Epithelial cell of esophagus (primary cell): ENCODE measurements at regions not wholly inside any gene's neighbourhood (a gene's known extent, or its start where the extent isn't known, plus 50 kb on each side); places are given as distances from the start of the nearest gene placed in this dataset.
"Not testable (repeated sequence)": the region's sequence is repeated elsewhere in the genome, so short reads cannot be mapped to it uniquely, and the experiment has no call there.

Source experiments
- DNase-seq: peaks from one replicate; pipeline ENCODE4 v3.0.0; 2010; ENCODE audit warnings: low read depth
- H3K4me3 ChIP-seq: 2 replicates; pipeline ENCODE4 v1.5.1; 2011; ENCODE audit warnings: mild to moderate bottlenecking, low read length, control low read depth
- CTCF ChIP-seq: IDR thresholded peaks from 2 replicates; pipeline ENCODE4 v1.5.1; 2011; ENCODE audit warnings: low read depth, mild to moderate bottlenecking, low read length, control low read depth, inconsistent platforms; ENCODE audit not compliant: insufficient read depth; ENCODE audit errors: missing control alignments

DNA sequence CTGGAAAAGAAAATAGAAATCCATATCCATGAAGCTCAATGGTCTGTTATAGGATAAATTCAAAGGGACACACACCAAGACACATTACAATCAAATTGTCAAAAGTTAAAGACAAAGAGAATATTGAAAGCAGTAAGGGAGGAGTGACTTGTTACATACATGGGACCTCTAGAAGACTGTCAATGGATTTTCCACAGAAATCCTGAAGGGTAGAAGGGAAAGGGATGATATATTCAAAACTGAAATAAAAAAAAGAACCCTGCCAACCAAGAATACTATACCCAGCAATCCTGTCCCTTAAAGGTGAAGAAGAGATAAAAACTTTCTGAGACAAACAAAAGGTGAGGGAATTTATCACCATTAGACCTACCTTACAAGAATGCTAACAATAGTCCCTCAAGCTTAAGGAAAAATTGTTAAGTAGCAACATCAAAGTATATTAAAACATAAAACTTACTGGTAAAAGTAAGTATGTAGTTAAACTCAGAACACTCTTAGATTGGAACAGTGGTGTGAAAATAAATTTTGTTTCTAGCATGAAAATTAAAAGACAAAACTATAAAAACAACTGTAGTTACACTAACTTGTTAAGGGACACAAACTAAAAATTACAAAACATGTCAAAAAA, 103.2 kb upstream of the APP start:
- TF ChIP-seq CTCF, result no peak
- no peak overlapping the region for H3K4me3 ChIP-seq
- no peak for DNase-seq

DNA sequence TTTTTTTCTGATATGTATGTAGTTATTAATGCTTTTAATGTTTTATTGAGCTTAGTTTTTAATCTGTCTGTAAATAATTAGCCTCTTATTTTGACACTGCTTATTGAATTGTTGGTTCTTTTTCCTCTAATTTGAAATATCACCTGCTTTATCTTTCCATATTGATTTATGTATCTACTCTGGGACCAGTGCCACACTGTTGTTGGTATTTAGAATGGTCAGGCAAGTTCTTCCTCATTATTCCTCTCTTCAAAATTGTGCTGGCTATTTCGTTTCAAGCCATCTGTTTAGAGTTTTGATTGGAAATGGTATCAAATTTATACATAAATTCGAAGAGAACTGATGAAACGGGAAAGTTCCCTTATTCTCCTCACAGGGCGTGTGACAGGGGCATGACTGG, 96.8 kb upstream of the APP start:
- H3K4me3 ChIP-seq, result no peak overlapping the region
- TF ChIP-seq CTCF, result no peak
- no peak for DNase-seq

DNA sequence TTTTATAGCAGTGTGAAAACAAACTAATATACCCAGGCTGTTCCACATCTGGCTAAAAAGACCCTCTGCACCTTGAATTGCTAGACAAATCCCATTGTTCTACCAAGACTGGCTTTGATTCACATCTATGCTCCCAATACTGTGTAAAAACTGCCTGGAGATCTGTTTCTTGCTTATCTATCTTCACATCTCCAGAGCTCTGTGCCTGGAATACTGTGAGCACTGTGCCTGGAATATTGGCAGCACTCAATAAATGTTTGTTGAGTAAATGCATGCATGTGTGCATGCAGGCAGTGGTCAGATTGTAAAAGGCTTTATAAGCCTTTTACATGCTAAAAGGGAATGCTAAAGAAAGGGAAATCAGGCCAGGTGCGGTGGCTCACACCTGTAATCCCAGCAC, 75.5 kb upstream of the APP start:
- H3K4me3 ChIP-seq, result no peak overlapping the region
- no peak for TF ChIP-seq CTCF
- no peak for DNase-seq

DNA sequence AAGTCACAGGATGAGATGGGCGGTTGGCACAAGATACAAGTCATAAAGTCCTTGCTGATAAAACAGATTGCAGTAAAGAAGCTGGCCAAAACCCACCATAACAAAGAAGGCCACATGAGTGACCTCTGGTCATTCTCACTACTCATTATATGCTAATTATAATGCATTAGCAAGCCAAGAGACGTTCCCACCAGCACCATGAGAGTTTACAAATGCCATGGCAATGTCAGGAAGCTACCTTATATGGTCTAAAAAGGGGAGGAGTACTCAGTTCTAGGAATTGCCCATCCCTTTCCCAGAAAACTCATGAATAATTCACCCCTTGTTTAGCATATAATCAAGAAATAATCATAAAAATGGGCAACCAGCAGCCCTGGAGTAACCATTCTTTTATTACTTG, 74.9 kb upstream of the APP start:
- no peak for TF ChIP-seq CTCF
- DNase-seq, result no peak
- no peak overlapping the region for H3K4me3 ChIP-seq

DNA sequence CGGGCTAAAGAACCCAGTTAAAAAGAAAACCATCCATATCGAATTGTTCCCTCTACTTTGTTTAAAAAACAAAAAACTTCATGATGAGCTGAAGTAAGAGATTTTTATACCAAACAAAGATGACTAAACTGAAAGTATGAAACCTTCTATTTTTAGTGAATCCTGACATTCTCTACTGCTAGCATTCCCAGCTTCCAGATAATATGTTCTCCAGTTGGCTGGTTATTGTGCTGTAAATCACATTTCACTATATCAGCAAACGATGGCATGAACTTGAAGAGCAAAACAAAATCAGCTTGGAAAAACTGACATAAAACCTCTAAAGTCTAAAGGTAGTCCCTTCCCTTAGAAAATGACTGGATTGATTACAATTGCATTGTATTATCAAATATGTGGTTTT, 68.1 kb upstream of the APP start:
- DNase-seq, result no peak
- no peak overlapping the region for H3K4me3 ChIP-seq
- TF ChIP-seq CTCF, result no peak

- no peak for DNase-seq
- TF ChIP-seq CTCF, result no peak
- no peak overlapping the region for H3K4me3 ChIP-seq
These were observed 65.7 kb upstream of the APP start for GRCh38 chr21:26236281-26236680.

GRCh38 chr21:26233297-26233696, 62.7 kb upstream of the APP start:
- not testable (repeated sequence) for DNase-seq, H3K4me3 ChIP-seq

- H3K4me3 ChIP-seq, DNase-seq: not testable (repeated sequence)
These were observed 61.9 kb upstream of the APP start for GRCh38 chr21:26232491-26232890.
